Lower leg skin (tissue), 3 donors: ENCODE measurements at regions not wholly inside any gene's neighbourhood (a gene's known extent, or its start where the extent isn't known, plus 50 kb on each side); places are given as distances from the start of the nearest gene placed in this dataset.

Experiments
- CTCF ChIP-seq, 3 donors: fragments of 450-650 bp; IDR thresholded peaks; one replicate each; pipeline ENCODE4 v1.5.1; 2016; ENCODE audit warnings: antibody characterized with exemption in 3 of 3, mild to moderate bottlenecking in 3 of 3, moderate library complexity in 2 of 3
- POLR2A ChIP-seq, 2 donors: fragments of 450-650 bp; IDR thresholded peaks; one replicate each; pipeline ENCODE4 v1.6.1; 2016 to 2017; ENCODE audit warnings: antibody characterized with exemption in 2 of 2, mild to moderate bottlenecking in 1 of 2, moderate library complexity in 1 of 2

- TF ChIP-seq CTCF (IDR thresholded peaks at IDR 0.05) (no peak), POLR2A (IDR thresholded peaks at IDR 0.05) (no peak)
These were observed 204.2 kb upstream of the PTCHD4 start for GRCh38 chr6:48315051-48315719.
